GM12878 (cell line): ENCODE measurements at regions not wholly inside any gene's neighbourhood (a gene's known extent, or its start where the extent isn't known, plus 50 kb on each side); places are given as distances from the start of the nearest gene placed in this dataset.

Source experiments
- ATAC-seq: fragments of 200-7000 bp; cut with Tn5 transposase; 3 replicates; pipeline ENCODE4 v1.9.1; 2020; ENCODE audit warnings: mild to moderate bottlenecking, moderate library complexity
- BruUV-seq: library from RNA; stranded (reverse); fragments of 400-500 nt; replicated peaks from 2 replicates; lab custom pipeline; 2021; lab: Mats Ljungman, UMichigan
- CTCF ChIA-PET: fragments of 300-600 bp; sonication (Branson Sonifier 250); formaldehyde crosslinking; extraction: SDS; loops from one replicate; lab custom pipeline; 2021; ENCODE audit warnings: inconsistent platforms; lab: Yijun Ruan, JAX
- POLR2A ChIA-PET: fragments of 350-600 bp; formaldehyde crosslinking; extraction: SDS; loops from one replicate; lab custom pipeline; 2021; ENCODE audit warnings: inconsistent platforms; lab: Charles Lee
- RAD21 ChIA-PET: fragments of 300-600 bp; sonication (Branson Sonifier 250); formaldehyde crosslinking; loops from one replicate; lab custom pipeline; 2023; ENCODE audit warnings: antibody characterized with exemption; ENCODE audit not compliant: unreplicated experiment; lab: Charles Lee
- SMC1A ChIA-PET: fragments of 300-600 bp; sonication (Branson Sonifier 250); formaldehyde crosslinking; loops from one replicate; lab custom pipeline; 2023; ENCODE audit not compliant: unreplicated experiment, uncharacterized antibody; lab: Charles Lee
- DNase-seq: peaks from one replicate; pipeline ENCODE4 v3.0.0-alpha.2; 2011; ENCODE audit warnings: low read depth, low spot score
- FAIRE-seq: peaks from 3 replicates; lab custom pipeline; 2011; peaks lifted over from hg19 to GRCh38; lab: Jason Lieb, UNC
- H2AFZ ChIP-seq: 2 replicates; pipeline ENCODE4 v1.6.0; 2011; ENCODE audit warnings: low read depth, low read length, control low read depth; ENCODE audit not compliant: control insufficient read depth
- H3K27ac ChIP-seq: 2 replicates; pipeline ENCODE4 v1.5.1; 2011; ENCODE audit warnings: control low read depth; ENCODE audit not compliant: control insufficient read depth, insufficient read depth
- H3K27me3 ChIP-seq, 2 experiments: replicated peaks in 1 of 2; 2 replicates each; pipeline versions ENCODE4 v1.6.0 to v1.6.1; 2011; ENCODE audit warnings: low read length in 1 of 2; ENCODE audit not compliant: control insufficient read depth in 2 of 2, insufficient read depth in 2 of 2
- H3K36me3 ChIP-seq, 2 experiments: 2 replicates each; pipeline ENCODE4 v1.5.1; 2011; ENCODE audit warnings: low read length in 1 of 2; ENCODE audit not compliant: control insufficient read depth in 2 of 2, insufficient read depth in 2 of 2
- H3K4me1 ChIP-seq: 2 replicates; pipeline ENCODE4 v1.6.1; 2011; ENCODE audit warnings: mild to moderate bottlenecking, low read length, moderate library complexity, mixed read lengths; ENCODE audit not compliant: control insufficient read depth, insufficient read depth
- H3K4me2 ChIP-seq: 2 replicates; pipeline ENCODE4 v1.6.0; 2011; ENCODE audit warnings: control low read depth; ENCODE audit not compliant: control insufficient read depth, insufficient read depth
- H3K4me3 ChIP-seq: fragments of 200-600 bp; sonication (generic); 2 replicates; pipeline ENCODE4 v1.5.1; 2016
- H3K79me2 ChIP-seq: 2 replicates; pipeline ENCODE4 v1.6.0; 2011; ENCODE audit warnings: low read length; ENCODE audit not compliant: control insufficient read depth, insufficient read depth
- H3K9ac ChIP-seq: 2 replicates; pipeline ENCODE4 v1.8.0; 2011; ENCODE audit warnings: low read length, control low read depth, mixed read lengths; ENCODE audit not compliant: control insufficient read depth, insufficient read depth
- H3K9me3 ChIP-seq: replicated peaks from 3 replicates; pipeline ENCODE4 v1.5.1; 2011; ENCODE audit warnings: mild to moderate bottlenecking, low read length; ENCODE audit not compliant: control insufficient read depth, insufficient read depth
- H4K20me1 ChIP-seq: 2 replicates; pipeline ENCODE4 v1.6.0; 2011; ENCODE audit not compliant: control insufficient read depth, insufficient read depth
- ATF7 ChIP-seq: fragments of 450-650 bp; IDR thresholded peaks from 2 replicates; pipeline ENCODE4 v1.6.1; 2016; ENCODE audit warnings: low read depth, mild to moderate bottlenecking
- BRCA1 ChIP-seq: IDR thresholded peaks from 2 replicates; pipeline ENCODE4 v1.6.1; 2011; ENCODE audit warnings: low read depth, low read length, improper control_type of control experiment
- ETV6 ChIP-seq, 2 experiments: fragments of 450-650 bp in 1 of 2; IDR thresholded peaks in 1 of 2; conservative IDR thresholded peaks in 1 of 2; 2 replicates each; pipeline ENCODE4 v1.6.1; 2014; ENCODE audit warnings: antibody characterized with exemption in 1 of 2, borderline replicate concordance in 1 of 2, low read depth in 1 of 2, mild to moderate bottlenecking in 1 of 2, moderate library complexity in 1 of 2
- HDAC2 ChIP-seq: fragments of 200-600 bp; sonication (generic); IDR thresholded peaks from 2 replicates; pipeline ENCODE4 v1.6.1; 2017
- HDAC6 ChIP-seq: fragments of 200-600 bp; sonication (generic); IDR thresholded peaks from one replicate; pipeline ENCODE4 v1.8.0; 2017; ENCODE audit warnings: antibody characterized with exemption; ENCODE audit not compliant: unreplicated experiment
- IKZF1 ChIP-seq: fragments of 450-650 bp; conservative IDR thresholded peaks from 2 replicates; pipeline ENCODE4 v1.6.1; 2017; ENCODE audit warnings: antibody characterized with exemption, mild to moderate bottlenecking
- JUND ChIP-seq: IDR thresholded peaks from 2 replicates; pipeline ENCODE4 v1.6.1; 2012; ENCODE audit warnings: low read depth, mild to moderate bottlenecking, low read length, improper control_type of control experiment, moderate library complexity
- MTA2 ChIP-seq: fragments of 450-650 bp; IDR thresholded peaks from 2 replicates; pipeline ENCODE4 v1.6.1; 2016; ENCODE audit warnings: low read depth, mild to moderate bottlenecking, moderate library complexity
- MXI1 ChIP-seq: fragments of 150-350 bp; IDR thresholded peaks from 2 replicates; pipeline ENCODE4 v1.6.1; 2011; ENCODE audit warnings: low read depth, mild to moderate bottlenecking, inconsistent platforms, low read length, improper control_type of control experiment
- NFYA ChIP-seq: IDR thresholded peaks from 2 replicates; pipeline ENCODE4 v1.6.1; 2011; ENCODE audit warnings: low read depth, mild to moderate bottlenecking, low read length, improper control_type of control experiment, borderline replicate concordance
- PAX5 ChIP-seq: IDR thresholded peaks from 2 replicates; pipeline ENCODE4 v1.6.1; 2011; ENCODE audit warnings: low read depth, low read length, borderline replicate concordance
- POLR2AphosphoS2 ChIP-seq: IDR thresholded peaks from 2 replicates; pipeline ENCODE4 v1.6.1; 2011; ENCODE audit warnings: low read depth, mild to moderate bottlenecking, low read length, improper control_type of control experiment, moderate library complexity
- POU2F2 ChIP-seq: IDR thresholded peaks from 3 replicates; pipeline ENCODE4 v1.6.1; 2011; ENCODE audit warnings: low read depth, mild to moderate bottlenecking, low read length, borderline replicate concordance
- RBBP5 ChIP-seq: fragments of 200-600 bp; sonication (generic); conservative IDR thresholded peaks from 2 replicates; pipeline ENCODE4 v1.6.1; 2016
- SMAD1 ChIP-seq: fragments of 450-650 bp; IDR thresholded peaks from 2 replicates; pipeline ENCODE4 v1.6.1; 2018; ENCODE audit warnings: mild to moderate bottlenecking, low read depth; ENCODE audit not compliant: partially characterized antibody
- SUPT20H ChIP-seq: IDR thresholded peaks from 2 replicates; pipeline ENCODE4 v1.6.1; 2011; ENCODE audit warnings: low read depth, mild to moderate bottlenecking, low read length, moderate library complexity, borderline replicate concordance; ENCODE audit not compliant: control insufficient read depth
- TCF3 ChIP-seq: IDR thresholded peaks from 2 replicates; pipeline ENCODE4 v1.6.1; 2012; ENCODE audit warnings: low read depth, mild to moderate bottlenecking, low read length, borderline replicate concordance; ENCODE audit not compliant: insufficient read depth
- ZNF622 ChIP-seq: fragments of 450-650 bp; IDR thresholded peaks from 2 replicates; pipeline ENCODE4 v1.6.1; 2017; ENCODE audit warnings: mild to moderate bottlenecking, inconsistent platforms
- WGBS: methylation state at CpG from one replicate; pipeline ENCODE4 v1.1.6; 2016; ENCODE audit warnings: low lambda C conversion rate; ENCODE audit not compliant: insufficient replicate concordance, insufficient coverage; ENCODE audit errors: missing lambda C conversion rate; 5-methylcytosine and 5-hydroxymethylcytosine counted together
- in situ Hi-C: fragments of 300-500 bp; cut with MboI; formaldehyde crosslinking; loops from 9 replicates; pipeline ENCODE4 v1.14.3; 2018; ENCODE audit warnings: mixed read lengths
- intact Hi-C: fragments of 100-400 bp; cut with micrococcal nuclease; formaldehyde crosslinking; loops from one replicate; pipeline ENCODE4 v1.14.2; 2022; ENCODE audit not compliant: unreplicated experiment
- TF ChIP-seq, protein P1 (sequence below): fragments of 450-650 bp; IDR thresholded peaks from 2 replicates; pipeline ENCODE4 v1.6.1; 2017; ENCODE audit warnings: mild to moderate bottlenecking, moderate library complexity

DNA sequence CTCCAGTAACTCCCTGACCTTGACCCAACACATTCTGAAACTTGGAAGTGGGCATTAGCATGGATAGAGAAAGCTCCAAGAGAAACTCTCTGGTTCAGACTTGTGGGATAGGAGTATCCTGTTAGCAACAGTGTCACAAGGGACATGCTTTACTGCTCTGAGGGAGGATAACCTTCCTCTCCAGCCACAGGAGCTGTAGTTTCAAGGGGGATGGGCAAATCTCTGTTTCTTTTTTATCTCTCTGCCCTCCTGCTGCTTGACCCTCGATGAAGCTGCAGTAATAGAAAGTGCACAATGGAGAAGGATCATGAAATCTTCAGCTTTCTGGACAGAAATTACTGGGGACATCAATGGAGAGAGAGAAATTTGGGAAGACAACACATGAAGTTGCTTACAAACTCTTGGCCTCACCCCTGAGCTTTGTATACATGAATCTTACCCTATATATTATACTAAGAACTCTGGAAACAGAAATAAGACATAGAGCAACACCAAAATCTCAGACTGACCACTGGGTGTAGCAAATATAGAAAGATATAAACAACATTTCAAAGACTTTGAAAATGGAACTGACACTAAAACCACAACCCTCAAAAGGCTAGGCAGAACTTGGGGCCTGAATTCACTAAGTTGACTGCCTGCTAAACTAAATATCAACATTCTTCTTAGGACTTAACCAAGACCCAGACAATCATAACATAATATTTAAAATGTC is 471.0 kb upstream of the MEF2C start:
- peak; percentile 81 for ATAC-seq
- Histone ChIP-seq H3K36me3 (peaks cover 0 to 3% of the 10 kb centered on the region in 2 experiments; a peak in 1 of 4 replicates), H3K4me3 (no peak overlapping the region), H2AFZ (peak overlapping the region; percentile 20), H3K27me3 (no peaks in the 10 kb centered on the region), H3K9me3 (peaks cover 14% of the 10 kb centered on the region), H3K4me1 (peaks cover 18% of the 10 kb centered on the region; the same call in 1 of the 2 replicates), H3K79me2 (no peaks in the 10 kb centered on the region), H4K20me1 (no peaks in the 10 kb centered on the region), H3K27ac (peak overlapping the region; percentile 49), H3K4me2 (peak overlapping the region; percentile 52), H3K9ac (peak overlapping the region; percentile 2; the same call in 1 of the 2 replicates)
- ChIA-PET POLR2A (interaction anchor here (0.7 to 1.4 kb wide), 4 partner anchors 28 to 468 kb away, joined by 3 to 4 read pairs (median 3); no protein-coding TSS in a partner anchor), CTCF (interaction anchor here (0.7 to 2.5 kb wide), 11 partner anchors 10 to 228 kb away, joined by 3 to 15 read pairs (median 3); no protein-coding TSS in a partner anchor), RAD21 (interaction anchor here (0.7 to 3.4 kb wide), 17 partner anchors 12 to 625 kb away, joined by 3 to 51 read pairs (median 5); no protein-coding TSS in a partner anchor), SMC1A (interaction anchor here (0.6 to 6.6 kb wide), 29 partner anchors 8 to 624 kb away, joined by 3 to 77 read pairs (median 4); no protein-coding TSS in a partner anchor)
- DNase-seq: peak; percentile 55
- BruUV-seq: no TSS peak
- WGBS: 0% methylated on average over 1 of the region's 1 CpG
- FAIRE-seq: peak; percentile 31
- intact Hi-C loops (no loop called here), in situ Hi-C loops (no loop called here)
- no peak for TF ChIP-seq JUND
- TF ChIP-seq POLR2AphosphoS2: no peak
- no peak for TF ChIP-seq ZNF622
- TF ChIP-seq ATF7: no peak
- TF ChIP-seq TCF3: no peak
- TF ChIP-seq IKZF1: peak; percentile 75
- TF ChIP-seq SUPT20H: no peak
- no peak for TF ChIP-seq MTA2
- no peak for TF ChIP-seq HDAC2
- no peak for TF ChIP-seq POU2F2
- TF ChIP-seq SMAD1: no peak
- no peak for TF ChIP-seq BRCA1
- peak; percentile 48; the same call in 1 of the 2 replicates for TF ChIP-seq PAX5
- no peak for TF ChIP-seq MXI1
- TF ChIP-seq HDAC6: no peak
- no peak for TF ChIP-seq NFYA
- no peak for TF ChIP-seq ETV6 (conservative IDR thresholded peaks at IDR 0.05 in 1 of 2, IDR thresholded peaks at IDR 0.05 in 1 of 2; ENCODE audit: borderline replicate concordance in 1 of 2, low read depth in 1 of 2)
- no peak for TF ChIP-seq RBBP5
- TF ChIP-seq, protein P1, sequence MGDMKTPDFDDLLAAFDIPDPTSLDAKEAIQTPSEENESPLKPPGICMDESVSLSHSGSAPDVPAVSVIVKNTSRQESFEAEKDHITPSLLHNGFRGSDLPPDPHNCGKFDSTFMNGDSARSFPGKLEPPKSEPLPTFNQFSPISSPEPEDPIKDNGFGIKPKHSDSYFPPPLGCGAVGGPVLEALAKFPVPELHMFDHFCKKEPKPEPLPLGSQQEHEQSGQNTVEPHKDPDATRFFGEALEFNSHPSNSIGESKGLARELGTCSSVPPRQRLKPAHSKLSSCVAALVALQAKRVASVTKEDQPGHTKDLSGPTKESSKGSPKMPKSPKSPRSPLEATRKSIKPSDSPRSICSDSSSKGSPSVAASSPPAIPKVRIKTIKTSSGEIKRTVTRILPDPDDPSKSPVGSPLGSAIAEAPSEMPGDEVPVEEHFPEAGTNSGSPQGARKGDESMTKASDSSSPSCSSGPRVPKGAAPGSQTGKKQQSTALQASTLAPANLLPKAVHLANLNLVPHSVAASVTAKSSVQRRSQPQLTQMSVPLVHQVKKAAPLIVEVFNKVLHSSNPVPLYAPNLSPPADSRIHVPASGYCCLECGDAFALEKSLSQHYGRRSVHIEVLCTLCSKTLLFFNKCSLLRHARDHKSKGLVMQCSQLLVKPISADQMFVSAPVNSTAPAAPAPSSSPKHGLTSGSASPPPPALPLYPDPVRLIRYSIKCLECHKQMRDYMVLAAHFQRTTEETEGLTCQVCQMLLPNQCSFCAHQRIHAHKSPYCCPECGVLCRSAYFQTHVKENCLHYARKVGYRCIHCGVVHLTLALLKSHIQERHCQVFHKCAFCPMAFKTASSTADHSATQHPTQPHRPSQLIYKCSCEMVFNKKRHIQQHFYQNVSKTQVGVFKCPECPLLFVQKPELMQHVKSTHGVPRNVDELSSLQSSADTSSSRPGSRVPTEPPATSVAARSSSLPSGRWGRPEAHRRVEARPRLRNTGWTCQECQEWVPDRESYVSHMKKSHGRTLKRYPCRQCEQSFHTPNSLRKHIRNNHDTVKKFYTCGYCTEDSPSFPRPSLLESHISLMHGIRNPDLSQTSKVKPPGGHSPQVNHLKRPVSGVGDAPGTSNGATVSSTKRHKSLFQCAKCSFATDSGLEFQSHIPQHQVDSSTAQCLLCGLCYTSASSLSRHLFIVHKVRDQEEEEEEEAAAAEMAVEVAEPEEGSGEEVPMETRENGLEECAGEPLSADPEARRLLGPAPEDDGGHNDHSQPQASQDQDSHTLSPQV: no peak
